DND-41 (cell line): ENCODE measurements at regions not wholly inside any gene's neighbourhood (a gene's known extent, or its start where the extent isn't known, plus 50 kb on each side); places are given as distances from the start of the nearest gene placed in this dataset.

ENCODE experiments used
- ATAC-seq: fragments of 200-7000 bp; cut with Tn5 transposase; 3 replicates; pipeline ENCODE4 v1.9.1; 2021; ENCODE audit warnings: low read depth; ENCODE audit not compliant: insufficient read depth
- DNase-seq: peaks from one replicate; pipeline ENCODE4 v3.0.0-alpha.2; 2020
- H2AFZ ChIP-seq: 2 replicates; pipeline ENCODE4 v1.6.0; 2012; ENCODE audit warnings: low read depth, low read length
- H3K27ac ChIP-seq: 2 replicates; pipeline ENCODE4 v1.5.1; 2012; ENCODE audit warnings: low read length, inconsistent platforms
- H3K27me3 ChIP-seq: fragments of 200-600 bp; sonication (generic); 2 replicates; pipeline ENCODE4 v1.6.0; 2012; ENCODE audit warnings: low read length, mild to moderate bottlenecking, inconsistent platforms; ENCODE audit not compliant: insufficient read depth, poor library complexity
- H3K36me3 ChIP-seq: 2 replicates; pipeline ENCODE4 v1.5.1; 2012; ENCODE audit warnings: low read length, inconsistent platforms; ENCODE audit not compliant: insufficient read depth
- H3K4me1 ChIP-seq: 2 replicates; pipeline ENCODE4 v1.5.1; 2012; ENCODE audit warnings: mild to moderate bottlenecking, low read length; ENCODE audit not compliant: insufficient read depth
- H3K4me2 ChIP-seq: 2 replicates; pipeline ENCODE4 v1.6.0; 2012; ENCODE audit warnings: mild to moderate bottlenecking, moderate library complexity, low read length, inconsistent platforms; ENCODE audit not compliant: insufficient read depth
- H3K4me3 ChIP-seq, 2 experiments: fragments of 200-600 bp in 1 of 2; shearing (Covaris generic) in 1 of 2; 2 replicates each; pipeline ENCODE4 v1.5.1; 2012 to 2016; ENCODE audit warnings: inconsistent platforms in 2 of 2, low read length in 2 of 2, mild to moderate bottlenecking in 2 of 2, low read depth in 1 of 2, moderate library complexity in 1 of 2
- H3K79me2 ChIP-seq: 2 replicates; pipeline ENCODE4 v1.6.0; 2012; ENCODE audit warnings: low read length, inconsistent platforms; ENCODE audit not compliant: insufficient read depth
- H3K9ac ChIP-seq: 2 replicates; pipeline ENCODE4 v1.6.0; 2012; ENCODE audit warnings: low read depth, mild to moderate bottlenecking, inconsistent platforms, low read length, moderate library complexity
- H3K9me3 ChIP-seq: 2 replicates; pipeline ENCODE4 v1.5.1; 2012; ENCODE audit warnings: low read length, moderate library complexity, mild to moderate bottlenecking, inconsistent platforms; ENCODE audit not compliant: insufficient read depth, severe bottlenecking
- H4K20me1 ChIP-seq: 2 replicates; pipeline ENCODE4 v1.6.0; 2012; ENCODE audit warnings: low read length; ENCODE audit not compliant: insufficient read depth
- CTCF ChIP-seq: IDR thresholded peaks from 2 replicates; pipeline ENCODE4 v1.5.1; 2012; ENCODE audit warnings: borderline replicate concordance, low read length, moderate library complexity, mild to moderate bottlenecking; ENCODE audit not compliant: poor library complexity, severe bottlenecking; ENCODE audit errors: extremely low read depth
- EZH2 ChIP-seq: IDR thresholded peaks from 3 replicates; pipeline ENCODE4 v1.6.1; 2012; ENCODE audit warnings: borderline replicate concordance, low read depth, mild to moderate bottlenecking, moderate library complexity, low read length, inconsistent platforms; ENCODE audit not compliant: severe bottlenecking

GRCh38 chr13:73585236-73585635 lies 526.4 kb downstream of the KLF5 start:
- Histone ChIP-seq H3K9ac (no peak overlapping the region), H3K4me2 (no peak overlapping the region), H2AFZ (no peak overlapping the region), H3K27me3 (no peaks in the 10 kb centered on the region), H3K36me3 (no peaks in the 10 kb centered on the region), H3K9me3 (no peaks in the 10 kb centered on the region), H4K20me1 (no peaks in the 10 kb centered on the region), H3K4me1 (no peaks in the 10 kb centered on the region), H3K27ac (no peak overlapping the region), H3K79me2 (no peaks in the 10 kb centered on the region), H3K4me3 (no peak overlapping the region)
- TF ChIP-seq CTCF (no peak), EZH2 (no peak)
- ATAC-seq, result no peak
- DNase-seq, result no peak

- H3K9ac ChIP-seq, result no peak overlapping the region
- no peak overlapping the region for H3K4me3 ChIP-seq
- H3K4me2 ChIP-seq, result no peak overlapping the region
- H2AFZ ChIP-seq, result no peak overlapping the region
- no peaks in the 10 kb centered on the region for H3K9me3 ChIP-seq
- ATAC-seq, result no peak
- H4K20me1 ChIP-seq, result no peaks in the 10 kb centered on the region
- H3K36me3 ChIP-seq, result no peaks in the 10 kb centered on the region
- no peak overlapping the region for H3K27ac ChIP-seq
- TF ChIP-seq EZH2 (no peak), CTCF (no peak)
- H3K79me2 ChIP-seq, result no peaks in the 10 kb centered on the region
- DNase-seq, result no peak
- H3K4me1 ChIP-seq, result no peaks in the 10 kb centered on the region
- no peaks in the 10 kb centered on the region for H3K27me3 ChIP-seq
These were observed 524.5 kb downstream of the KLF5 start for GRCh38 chr13:73583331-73583730.

GRCh38 chr13:73580513-73581267 lies 521.9 kb downstream of the KLF5 start:
- no peak overlapping the region for H3K27ac ChIP-seq
- H3K9ac ChIP-seq, result no peak overlapping the region
- no peaks in the 10 kb centered on the region for H3K79me2 ChIP-seq
- H3K36me3 ChIP-seq, result no peaks in the 10 kb centered on the region
- DNase-seq, result no peak
- no peak for TF ChIP-seq EZH2
- TF ChIP-seq CTCF, result no peak
- H3K27me3 ChIP-seq, result no peaks in the 10 kb centered on the region
- ATAC-seq, result no peak
- no peak overlapping the region for H3K4me3 ChIP-seq
- no peaks in the 10 kb centered on the region for H3K9me3 ChIP-seq
- no peak overlapping the region for H3K4me2 ChIP-seq
- no peaks in the 10 kb centered on the region for H4K20me1 ChIP-seq
- H3K4me1 ChIP-seq, result no peaks in the 10 kb centered on the region
- no peak overlapping the region for H2AFZ ChIP-seq
